Neuronal stem cell (in vitro differentiated cells): ENCODE measurements at regions not wholly inside any gene's neighbourhood (a gene's known extent, or its start where the extent isn't known, plus 50 kb on each side); places are given as distances from the start of the nearest gene placed in this dataset.

ENCODE experiments used
- DNase-seq: peaks from one replicate; pipeline ENCODE4 v3.0.0-alpha.2; 2013; ENCODE audit warnings: low spot score
- H2AFZ ChIP-seq: one replicate; pipeline ENCODE4 v1.6.1; 2013; ENCODE audit warnings: mild to moderate bottlenecking, low read length, inconsistent platforms
- H2AK5ac ChIP-seq: 2 replicates; pipeline ENCODE4 v1.6.1; 2013; ENCODE audit warnings: low read depth, mild to moderate bottlenecking, inconsistent platforms, low read length, moderate library complexity, mixed read lengths
- H2BK120ac ChIP-seq: 2 replicates; pipeline ENCODE4 v1.6.1; 2013; ENCODE audit warnings: low read depth, mild to moderate bottlenecking, inconsistent platforms, low read length, moderate library complexity, mixed read lengths
- H2BK12ac ChIP-seq: one replicate; pipeline ENCODE4 v1.6.1; 2013; ENCODE audit warnings: low read length, inconsistent platforms
- H2BK15ac ChIP-seq: 2 replicates; pipeline ENCODE4 v1.6.1; 2013; ENCODE audit warnings: mild to moderate bottlenecking, low read length, inconsistent platforms, mixed read lengths
- H2BK5ac ChIP-seq: one replicate; pipeline ENCODE4 v1.6.1; 2013; ENCODE audit warnings: inconsistent platforms, mild to moderate bottlenecking, low read length, moderate library complexity
- H3K14ac ChIP-seq: one replicate; pipeline ENCODE4 v1.6.1; 2013; ENCODE audit warnings: low read length, inconsistent platforms
- H3K18ac ChIP-seq: 2 replicates; pipeline ENCODE4 v1.6.1; 2013; ENCODE audit warnings: low read length, inconsistent platforms
- H3K23ac ChIP-seq: 2 replicates; pipeline ENCODE4 v1.6.1; 2013; ENCODE audit warnings: low read depth, mild to moderate bottlenecking, mixed read lengths, low read length, inconsistent platforms; ENCODE audit not compliant: poor library complexity
- H3K27ac ChIP-seq: replicated peaks from 3 replicates; pipeline ENCODE4 v1.5.1; 2013; ENCODE audit warnings: low read length, inconsistent platforms
- H3K27me3 ChIP-seq, 3 experiments: 2 replicates each; pipeline ENCODE4 v1.6.1; 2013; ENCODE audit warnings: low read length in 3 of 3, mild to moderate bottlenecking in 2 of 3, inconsistent platforms in 1 of 3, low read depth in 1 of 3, mixed read lengths in 1 of 3, moderate library complexity in 1 of 3; ENCODE audit not compliant: control insufficient read depth in 3 of 3, insufficient read depth in 3 of 3
- H3K36me3 ChIP-seq, 2 donors: replicated peaks in 1 of 2; 2 replicates each; pipeline ENCODE4 v1.6.1; 2013; ENCODE audit warnings: low read length in 2 of 2; ENCODE audit not compliant: control insufficient read depth in 2 of 2, insufficient read depth in 2 of 2
- H3K4ac ChIP-seq: 2 replicates; pipeline ENCODE4 v1.6.1; 2013; ENCODE audit warnings: inconsistent platforms, mild to moderate bottlenecking, low read length, moderate library complexity
- H3K4me1 ChIP-seq, 2 donors: 1 replicate in 1 of 2; 2 replicates in 1 of 2; pipeline ENCODE4 v1.6.1; 2013; ENCODE audit warnings: low read length in 2 of 2, low read depth in 1 of 2; ENCODE audit not compliant: control insufficient read depth in 2 of 2, insufficient read depth in 1 of 2
- H3K4me2 ChIP-seq: one replicate; pipeline ENCODE4 v1.6.1; 2013; ENCODE audit warnings: mild to moderate bottlenecking, low read length, inconsistent platforms; ENCODE audit not compliant: insufficient read depth, poor library complexity, severe bottlenecking
- H3K4me3 ChIP-seq, 2 donors: 2 replicates each; pipeline ENCODE4 v1.5.1; 2013; ENCODE audit warnings: low read length in 2 of 2, mild to moderate bottlenecking in 2 of 2, inconsistent platforms in 1 of 2, moderate library complexity in 1 of 2
- H3K79me1 ChIP-seq: one replicate; pipeline ENCODE4 v1.6.1; 2013; ENCODE audit warnings: low read depth, mild to moderate bottlenecking, inconsistent platforms, low read length, moderate library complexity
- H3K9ac ChIP-seq: one replicate; pipeline ENCODE4 v1.6.1; 2013; ENCODE audit warnings: mild to moderate bottlenecking, low read depth, low read length, inconsistent platforms; ENCODE audit not compliant: poor library complexity
- H3K9me3 ChIP-seq, 2 donors: replicated peaks in 1 of 2; 2 replicates each; pipeline versions ENCODE3 to v1.6.1; 2013; ENCODE audit warnings: low read length in 2 of 2, mild to moderate bottlenecking in 2 of 2, inconsistent platforms in 1 of 2, low read depth in 1 of 2, mixed read lengths in 1 of 2, moderate library complexity in 1 of 2; ENCODE audit not compliant: control insufficient read depth in 2 of 2, insufficient read depth in 1 of 2
- H4K8ac ChIP-seq: one replicate; pipeline ENCODE4 v1.6.1; 2013; ENCODE audit warnings: low read depth, mild to moderate bottlenecking, inconsistent platforms, low read length, moderate library complexity
- H4K91ac ChIP-seq: one replicate; pipeline ENCODE4 v1.6.1; 2013; ENCODE audit warnings: low read length, low read depth, mild to moderate bottlenecking, inconsistent platforms; ENCODE audit not compliant: poor library complexity
- WGBS, 2 donors: extraction: QIAGEN DNeasy Blood & Tissue Kit; methylation state at CpG; one replicate each; pipeline ENCODE4 v1.1.7; 2013; ENCODE audit warnings: missing lambda C conversion rate in 2 of 2, mixed read lengths in 1 of 2; ENCODE audit not compliant: insufficient read length in 2 of 2, insufficient replicate concordance in 1 of 2; ENCODE audit errors: extremely low coverage in 2 of 2; 5-methylcytosine and 5-hydroxymethylcytosine counted together

DNA sequence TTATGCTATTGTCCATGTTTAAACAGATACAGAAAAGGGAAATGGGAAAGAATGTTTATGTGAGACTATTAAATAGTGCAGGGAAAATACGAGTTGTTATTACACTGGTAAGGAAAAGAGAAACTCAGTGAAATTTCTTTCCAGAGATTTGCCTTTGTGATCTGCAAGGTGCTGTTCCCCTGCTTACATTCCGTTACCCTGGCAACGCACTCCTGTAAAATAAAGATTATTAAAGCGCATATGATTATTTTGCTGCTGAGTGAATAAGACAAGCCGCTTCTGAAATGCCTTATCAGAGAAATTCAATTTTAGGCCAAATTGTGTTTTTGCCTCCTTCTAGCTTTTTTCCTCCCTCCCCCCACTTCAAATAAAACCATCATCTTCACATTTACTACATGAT is 328.6 kb upstream of the PMFBP1 start:
- H3K9me3 ChIP-seq, result no peaks in the 10 kb centered on the region
- H3K4ac ChIP-seq, result no peak overlapping the region
- H2AFZ ChIP-seq, result no peak overlapping the region
- peaks cover 0 to under 1% of the 10 kb centered on the region in 2 donors for H3K36me3 ChIP-seq
- H3K27ac ChIP-seq, result no peak overlapping the region
- H3K18ac ChIP-seq, result no peak overlapping the region
- H4K8ac ChIP-seq, result no peak overlapping the region
- WGBS, 2 donors, result no CpG with 5 or more reads among the region's 5 CpGs
- peaks cover 4 to 9% of the 10 kb centered on the region in 2 donors for H3K4me1 ChIP-seq
- H2AK5ac ChIP-seq, result no peak overlapping the region
- no peak overlapping the region for H3K14ac ChIP-seq
- no peak overlapping the region for H3K4me3 ChIP-seq
- no peak overlapping the region for H2BK15ac ChIP-seq
- H3K4me2 ChIP-seq, result no peak overlapping the region
- no peak for DNase-seq
- H3K27me3 ChIP-seq, result no peaks in the 10 kb centered on the region
- no peak overlapping the region for H2BK5ac ChIP-seq
- H2BK12ac ChIP-seq, result no peak overlapping the region
- no peaks in the 10 kb centered on the region for H3K79me1 ChIP-seq
- H4K91ac ChIP-seq, result no peak overlapping the region
- H3K23ac ChIP-seq, result no peak overlapping the region
- no peak overlapping the region for H2BK120ac ChIP-seq
- no peak overlapping the region for H3K9ac ChIP-seq

DNA sequence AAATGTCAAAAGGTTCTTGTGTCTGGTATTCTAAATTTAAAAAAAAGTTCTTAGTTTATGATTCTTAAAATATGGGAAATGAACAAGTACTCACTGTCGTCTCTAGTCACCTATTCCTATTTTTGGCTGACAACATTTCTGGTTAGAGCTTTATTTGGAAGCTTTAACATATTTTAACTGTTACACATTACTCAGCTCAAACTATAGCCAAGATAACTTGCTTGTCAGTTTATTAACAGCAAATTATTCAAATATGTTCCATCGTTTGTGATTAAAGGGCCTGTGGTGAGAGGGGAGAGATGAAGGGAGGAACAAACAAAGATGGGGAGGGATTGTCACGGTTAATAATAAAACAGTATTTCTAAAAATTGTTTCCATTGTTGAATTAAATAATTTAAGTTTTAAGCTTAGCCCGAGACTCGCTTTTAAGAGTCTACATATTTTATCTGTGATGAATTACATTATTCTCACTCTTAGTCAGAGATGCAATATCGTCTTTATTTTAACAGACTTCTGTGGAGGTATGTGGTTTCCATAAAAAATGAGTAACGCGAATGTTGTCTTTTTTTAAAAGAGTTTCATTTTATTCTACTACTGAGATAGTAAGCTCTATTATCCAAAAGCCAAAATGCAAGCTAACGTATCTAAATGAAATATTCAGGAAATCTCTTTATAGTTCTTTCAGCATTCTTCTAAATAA is 321.9 kb upstream of the PMFBP1 start:
- no peak overlapping the region for H4K91ac ChIP-seq
- no peaks in the 10 kb centered on the region for H3K36me3 ChIP-seq
- no peaks in the 10 kb centered on the region for H3K9me3 ChIP-seq
- H2AFZ ChIP-seq, result no peak overlapping the region
- H3K79me1 ChIP-seq, result no peaks in the 10 kb centered on the region
- no peak overlapping the region for H2BK5ac ChIP-seq
- no peak overlapping the region for H3K27ac ChIP-seq
- no peak overlapping the region for H2BK120ac ChIP-seq
- no CpG with 5 or more reads among the region's 9 CpGs for WGBS, 2 donors
- no peak for DNase-seq
- H3K18ac ChIP-seq, result no peak overlapping the region
- H2BK15ac ChIP-seq, result no peak overlapping the region
- no peak overlapping the region for H3K23ac ChIP-seq
- no peak overlapping the region for H3K9ac ChIP-seq
- H4K8ac ChIP-seq, result no peak overlapping the region
- no peak overlapping the region for H2BK12ac ChIP-seq
- H2AK5ac ChIP-seq, result no peak overlapping the region
- H3K4me1 ChIP-seq, result peaks cover 0 to 2% of the 10 kb centered on the region in 2 donors
- no peaks in the 10 kb centered on the region for H3K27me3 ChIP-seq
- H3K4me3 ChIP-seq, result no peak overlapping the region
- H3K4me2 ChIP-seq, result no peak overlapping the region
- no peak overlapping the region for H3K14ac ChIP-seq
- H3K4ac ChIP-seq, result no peak overlapping the region

DNA sequence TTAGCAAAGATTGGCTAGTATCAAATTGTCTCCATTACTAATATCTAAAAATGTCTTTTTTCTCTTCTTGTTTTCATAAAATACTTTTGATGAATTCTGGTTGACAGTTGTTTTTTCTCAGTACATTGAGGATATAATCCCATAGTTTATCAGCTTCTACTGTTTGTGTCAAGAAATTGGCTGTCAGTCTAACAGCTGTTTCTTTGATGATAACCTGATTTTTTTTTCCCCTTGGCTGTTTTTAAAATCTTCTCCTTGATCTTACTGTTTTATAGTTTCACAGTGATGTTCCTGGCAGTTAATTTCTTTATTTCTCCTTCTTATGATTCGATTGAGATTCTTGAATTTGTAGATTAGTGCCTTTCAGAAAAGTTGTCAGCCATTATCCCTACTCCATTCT is 315.3 kb upstream of the PMFBP1 start:
- Histone ChIP-seq H3K4me1 (no peaks in the 10 kb centered on the region), H3K4ac (no peak overlapping the region), H3K27me3 (no peaks in the 10 kb centered on the region), H3K27ac (no peak overlapping the region), H2BK15ac (no peak overlapping the region), H3K23ac (no peak overlapping the region), H2AFZ (no peak overlapping the region), H3K18ac (no peak overlapping the region), H4K91ac (no peak overlapping the region), H3K36me3 (no peaks in the 10 kb centered on the region), H3K14ac (no peak overlapping the region), H3K4me2 (no peak overlapping the region), H4K8ac (no peak overlapping the region), H3K79me1 (no peaks in the 10 kb centered on the region), H3K9me3 (peaks cover 0 to 7% of the 10 kb centered on the region in 2 donors), H2BK5ac (no peak overlapping the region), H3K4me3 (no peak overlapping the region), H2BK120ac (no peak overlapping the region), H2BK12ac (no peak overlapping the region), H2AK5ac (no peak overlapping the region), H3K9ac (no peak overlapping the region)
- no CpG with 5 or more reads among the region's 1 CpG for WGBS, 2 donors
- DNase-seq, result no peak

DNA sequence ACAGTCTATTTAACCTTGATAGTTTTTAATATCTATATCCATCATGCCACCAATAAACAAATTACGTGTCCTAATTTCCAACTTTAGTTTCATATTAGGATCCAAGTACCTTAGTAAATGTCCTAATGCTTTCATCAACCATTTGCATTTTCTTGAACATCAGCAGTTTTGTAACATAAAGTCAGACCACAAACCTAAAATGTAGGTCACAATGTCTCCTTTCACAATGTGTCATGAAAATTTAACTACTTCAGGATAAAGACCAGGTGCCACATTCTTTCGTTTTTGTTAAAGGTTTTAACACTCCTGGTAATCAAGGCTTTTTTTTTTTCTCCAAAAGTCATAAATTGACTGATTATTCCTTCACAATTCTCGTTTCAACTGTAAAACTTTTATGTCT is 310.7 kb upstream of the PMFBP1 start:
- Histone ChIP-seq H2BK15ac (no peak overlapping the region), H3K4me1 (no peaks in the 10 kb centered on the region), H4K8ac (no peak overlapping the region), H3K9ac (no peak overlapping the region), H4K91ac (no peak overlapping the region), H2AFZ (no peak overlapping the region), H3K4me3 (no peak overlapping the region), H2BK120ac (no peak overlapping the region), H2BK12ac (no peak overlapping the region), H3K14ac (no peak overlapping the region), H2BK5ac (no peak overlapping the region), H3K18ac (no peak overlapping the region), H3K4ac (no peak overlapping the region), H3K27me3 (no peaks in the 10 kb centered on the region), H3K79me1 (no peaks in the 10 kb centered on the region), H3K9me3 (peaks cover 0 to 2% of the 10 kb centered on the region in 2 donors), H3K27ac (no peak overlapping the region), H3K23ac (no peak overlapping the region), H3K4me2 (no peak overlapping the region), H3K36me3 (no peaks in the 10 kb centered on the region), H2AK5ac (no peak overlapping the region)
- no CpG with 5 or more reads among the region's 3 CpGs for WGBS, 2 donors
- DNase-seq, result no peak
